ENCODE measurements at regions not wholly inside any gene's neighbourhood (a gene's known extent, or its start where the extent isn't known, plus 50 kb on each side); places are given as distances from the start of the nearest gene placed in this dataset.
"Not testable (repeated sequence)": the region's sequence is repeated elsewhere in the genome, so short reads cannot be mapped to it uniquely, and the experiment has no call there.

GRCh38 chr3:110871869-110872268, 199.7 kb upstream of the NECTIN3 start:
- no peak for ATAC-seq (ENCODE audit: low read depth)
- no peaks in the 10 kb centered on the region for H3K4me1 Mint-ChIP-seq
- H3K27ac Mint-ChIP-seq = no peak overlapping the region
- no peak overlapping the region for H3K4me3 Mint-ChIP-seq
- H3K36me3 Mint-ChIP-seq = no peaks in the 10 kb centered on the region
- peaks cover 6% of the 10 kb centered on the region for H3K9me3 Mint-ChIP-seq
- H3K27me3 Mint-ChIP-seq = peaks cover 2% of the 10 kb centered on the region
- no peak for DNase-seq (ENCODE audit: low spot score in 2 of 2)

GRCh38 chr3:110878692-110879091, 192.9 kb upstream of the NECTIN3 start:
- H3K9me3 Mint-ChIP-seq = peaks cover 6% of the 10 kb centered on the region
- ATAC-seq (ENCODE audit: low read depth) = no peak
- no peaks in the 10 kb centered on the region for H3K4me1 Mint-ChIP-seq
- no peak overlapping the region for H3K4me3 Mint-ChIP-seq
- H3K36me3 Mint-ChIP-seq = no peaks in the 10 kb centered on the region
- peaks cover 2% of the 10 kb centered on the region for H3K27me3 Mint-ChIP-seq
- DNase-seq (ENCODE audit: low spot score in 2 of 2) = no peak
- no peak overlapping the region for H3K27ac Mint-ChIP-seq

- Mint-ChIP-seq H3K27ac (no peak overlapping the region), H3K4me1 (no peaks in the 10 kb centered on the region), H3K36me3 (no peaks in the 10 kb centered on the region), H3K4me3 (no peak overlapping the region), H3K27me3 (no peaks in the 10 kb centered on the region), H3K9me3 (no peaks in the 10 kb centered on the region)
- ATAC-seq (ENCODE audit: low read depth) (no peak), DNase-seq (ENCODE audit: low spot score in 2 of 2) (no peak)
Measured at GRCh38 chr3:110881069-110881468, 190.5 kb upstream of the NECTIN3 start.

GRCh38 chr3:110886222-110886893, 185.3 kb upstream of the NECTIN3 start:
- Mint-ChIP-seq H3K4me1 (no peaks in the 10 kb centered on the region), H3K27ac (no peak overlapping the region), H3K36me3 (no peaks in the 10 kb centered on the region), H3K9me3 (no peaks in the 10 kb centered on the region), H3K4me3 (no peak overlapping the region), H3K27me3 (no peaks in the 10 kb centered on the region)
- DNase-seq (ENCODE audit: low spot score in 2 of 2) = no peak
- ATAC-seq (ENCODE audit: low read depth) = no peak

GRCh38 chr3:110887176-110887575, 184.4 kb upstream of the NECTIN3 start:
- no peaks in the 10 kb centered on the region for H3K4me1 Mint-ChIP-seq
- no peak overlapping the region for H3K27ac Mint-ChIP-seq
- ATAC-seq (ENCODE audit: low read depth) (no peak), DNase-seq (ENCODE audit: low spot score in 2 of 2) (no peak)
- H3K36me3 Mint-ChIP-seq = no peaks in the 10 kb centered on the region
- no peaks in the 10 kb centered on the region for H3K9me3 Mint-ChIP-seq
- H3K27me3 Mint-ChIP-seq = no peaks in the 10 kb centered on the region
- no peak overlapping the region for H3K4me3 Mint-ChIP-seq

GRCh38 chr3:110888625-110889375, 182.8 kb upstream of the NECTIN3 start:
- not testable (repeated sequence) for H3K9me3 Mint-ChIP-seq; H3K27me3 Mint-ChIP-seq; H3K4me1 Mint-ChIP-seq; DNase-seq (ENCODE audit: low spot score in 2 of 2); H3K4me3 Mint-ChIP-seq; H3K27ac Mint-ChIP-seq; ATAC-seq (ENCODE audit: low read depth); H3K36me3 Mint-ChIP-seq

- H3K27me3 Mint-ChIP-seq; DNase-seq (ENCODE audit: low spot score in 2 of 2); H3K27ac Mint-ChIP-seq; ATAC-seq (ENCODE audit: low read depth); H3K4me1 Mint-ChIP-seq; H3K4me3 Mint-ChIP-seq; H3K36me3 Mint-ChIP-seq; H3K9me3 Mint-ChIP-seq: not testable (repeated sequence)
Measured at GRCh38 chr3:110889376-110889699, 182.3 kb upstream of the NECTIN3 start.

- Mint-ChIP-seq H3K27me3 (no peaks in the 10 kb centered on the region), H3K36me3 (no peaks in the 10 kb centered on the region), H3K4me3 (no peak overlapping the region), H3K9me3 (peaks cover 1% of the 10 kb centered on the region), H3K27ac (no peak overlapping the region), H3K4me1 (no peaks in the 10 kb centered on the region)
- ATAC-seq (ENCODE audit: low read depth) (no peak), DNase-seq (ENCODE audit: low spot score in 2 of 2) (no peak)
Measured at GRCh38 chr3:110894574-110894973, 177.0 kb upstream of the NECTIN3 start.

- Mint-ChIP-seq H3K9me3 (peaks cover 1% of the 10 kb centered on the region), H3K4me1 (no peaks in the 10 kb centered on the region), H3K27ac (no peak overlapping the region), H3K36me3 (no peaks in the 10 kb centered on the region), H3K4me3 (no peak overlapping the region), H3K27me3 (no peaks in the 10 kb centered on the region)
- DNase-seq (ENCODE audit: low spot score in 2 of 2) (no peak), ATAC-seq (ENCODE audit: low read depth) (no peak)
Measured at GRCh38 chr3:110895054-110895453, 176.6 kb upstream of the NECTIN3 start.

GRCh38 chr3:110897046-110897445, 174.6 kb upstream of the NECTIN3 start:
- ATAC-seq (ENCODE audit: low read depth) (no peak), DNase-seq (ENCODE audit: low spot score in 2 of 2) (no peak)
- Mint-ChIP-seq H3K9me3 (peaks cover 1% of the 10 kb centered on the region), H3K27ac (no peak overlapping the region), H3K27me3 (no peaks in the 10 kb centered on the region), H3K4me3 (no peak overlapping the region), H3K36me3 (no peaks in the 10 kb centered on the region), H3K4me1 (no peaks in the 10 kb centered on the region)

GRCh38 chr3:110900576-110900975, 171.0 kb upstream of the NECTIN3 start:
- Mint-ChIP-seq H3K9me3 (peaks cover 1% of the 10 kb centered on the region), H3K27me3 (no peaks in the 10 kb centered on the region), H3K4me3 (no peak overlapping the region), H3K4me1 (no peaks in the 10 kb centered on the region), H3K36me3 (no peaks in the 10 kb centered on the region), H3K27ac (no peak overlapping the region)
- ATAC-seq (ENCODE audit: low read depth) = no peak
- no peak for DNase-seq (ENCODE audit: low spot score in 2 of 2)

- Mint-ChIP-seq H3K36me3 (no peaks in the 10 kb centered on the region), H3K4me1 (no peaks in the 10 kb centered on the region), H3K27ac (no peak overlapping the region), H3K4me3 (no peak overlapping the region), H3K9me3 (peaks cover 1% of the 10 kb centered on the region), H3K27me3 (no peaks in the 10 kb centered on the region)
- ATAC-seq (ENCODE audit: low read depth) (no peak), DNase-seq (ENCODE audit: low spot score in 2 of 2) (no peak)
Measured at GRCh38 chr3:110901536-110901935, 170.1 kb upstream of the NECTIN3 start.

GRCh38 chr3:110902453-110903085, 169.0 kb upstream of the NECTIN3 start:
- Mint-ChIP-seq H3K27me3 (no peaks in the 10 kb centered on the region), H3K27ac (no peak overlapping the region)

GRCh38 chr3:110903771-110904519, 167.7 kb upstream of the NECTIN3 start:
- DNase-seq (ENCODE audit: low spot score in 2 of 2) = no peak
- no peaks in the 10 kb centered on the region for H3K27me3 Mint-ChIP-seq

More at GRCh38 chr3:110902453-110903085, 169.0 kb upstream of the NECTIN3 start:
- Mint-ChIP-seq H3K9me3 (peaks cover 1% of the 10 kb centered on the region), H3K4me3 (no peak overlapping the region), H3K4me1 (no peaks in the 10 kb centered on the region), H3K36me3 (no peaks in the 10 kb centered on the region)
- no peak for ATAC-seq (ENCODE audit: low read depth)
- DNase-seq (ENCODE audit: low spot score in 2 of 2) = no peak

More at GRCh38 chr3:110903771-110904519, 167.7 kb upstream of the NECTIN3 start:
- ATAC-seq (ENCODE audit: low read depth) = no peak
- no peak overlapping the region for H3K27ac Mint-ChIP-seq
- no peaks in the 10 kb centered on the region for H3K36me3 Mint-ChIP-seq
- H3K9me3 Mint-ChIP-seq = no peaks in the 10 kb centered on the region
- no peaks in the 10 kb centered on the region for H3K4me1 Mint-ChIP-seq
- no peak overlapping the region for H3K4me3 Mint-ChIP-seq
